Tibial nerve (tissue), 4 donors: ENCODE measurements at regions not wholly inside any gene's neighbourhood (a gene's known extent, or its start where the extent isn't known, plus 50 kb on each side); places are given as distances from the start of the nearest gene placed in this dataset.

Experiments
- DNase-seq, 2 donors: peaks; one replicate each; pipeline ENCODE4 v3.0.0-alpha.2; 2019; ENCODE audit warnings: low spot score in 2 of 2
- H3K27ac ChIP-seq, 4 donors: fragments of 200-600 bp; sonication (generic) in 3 of 4; one replicate each; pipeline ENCODE4 v1.5.1; 2017 to 2019; ENCODE audit warnings: mild to moderate bottlenecking in 1 of 4
- H3K27me3 ChIP-seq, 2 donors: fragments of 200-600 bp; sonication (generic) in 1 of 2; one replicate each; pipeline versions ENCODE4 v1.5.1 to v1.6.0; 2017 to 2019
- H3K36me3 ChIP-seq, 3 donors: fragments of 200-600 bp; sonication (generic); one replicate each; pipeline ENCODE4 v1.5.1; 2018 to 2019
- H3K4me1 ChIP-seq, 4 donors: fragments of 200-600 bp; sonication (generic) in 3 of 4; one replicate each; pipeline ENCODE4 v1.5.1; 2017 to 2019
- H3K4me3 ChIP-seq, 4 donors: fragments of 200-600 bp; sonication (generic) in 3 of 4; one replicate each; pipeline ENCODE4 v1.5.1; 2017 to 2019; ENCODE audit warnings: mild to moderate bottlenecking in 1 of 4, moderate library complexity in 1 of 4
- H3K9me3 ChIP-seq, 4 donors: fragments of 200-600 bp; sonication (generic) in 3 of 4; one replicate each; pipeline ENCODE4 v1.5.1; 2017 to 2019
- CTCF ChIP-seq, 5 experiments: fragments of 200-600 bp in 3 of 5; fragments of 450-650 bp in 2 of 5; sonication (generic) in 3 of 5; IDR thresholded peaks; one replicate each; pipeline ENCODE4 v1.5.1; 2016 to 2019; ENCODE audit warnings: antibody characterized with exemption in 5 of 5, mild to moderate bottlenecking in 3 of 5, moderate library complexity in 2 of 5
- EP300 ChIP-seq, 2 donors: sonication (generic); formaldehyde crosslinking; IDR thresholded peaks; one replicate each; pipeline ENCODE4 v1.6.1; 2017; ENCODE audit warnings: antibody characterized with exemption in 2 of 2, mild to moderate bottlenecking in 1 of 2
- POLR2A ChIP-seq, 2 donors: fragments of 450-650 bp; IDR thresholded peaks; one replicate each; pipeline ENCODE4 v1.6.1; 2017; ENCODE audit warnings: antibody characterized with exemption in 2 of 2, mild to moderate bottlenecking in 2 of 2, moderate library complexity in 2 of 2
- WGBS, 2 donors: methylation state at CpG; one replicate each; pipeline ENCODE4 v1.1.5; 2018; 5-methylcytosine and 5-hydroxymethylcytosine counted together

GRCh38 chr9:108674766-108675530, 180.8 kb downstream of the ACTL7B start:
- no peaks in the 10 kb centered on the region for H3K9me3 ChIP-seq
- WGBS, 2 donors = 86 to 88% methylated on average over 6 of the region's 6 CpGs
- TF ChIP-seq EP300 (IDR thresholded peaks at IDR 0.05) (no peak), CTCF (IDR thresholded peaks at IDR 0.05) (no peak), POLR2A (IDR thresholded peaks at IDR 0.05) (no peak)
- no peak overlapping the region for H3K4me3 ChIP-seq
- H3K27me3 ChIP-seq = no peaks in the 10 kb centered on the region
- no peak for DNase-seq
- no peaks in the 10 kb centered on the region for H3K36me3 ChIP-seq
- H3K4me1 ChIP-seq = no peaks in the 10 kb centered on the region
- H3K27ac ChIP-seq = no peak overlapping the region

GRCh38 chr9:108673386-108673785, 182.4 kb downstream of the ACTL7B start:
- no peak overlapping the region for H3K27ac ChIP-seq
- DNase-seq = no peak
- no peaks in the 10 kb centered on the region for H3K27me3 ChIP-seq
- WGBS, 2 donors = 73 to 78% methylated on average over 7 of the region's 7 CpGs
- TF ChIP-seq CTCF (IDR thresholded peaks at IDR 0.05) (no peak), POLR2A (IDR thresholded peaks at IDR 0.05) (no peak), EP300 (IDR thresholded peaks at IDR 0.05) (no peak)
- H3K4me3 ChIP-seq = no peak overlapping the region
- no peaks in the 10 kb centered on the region for H3K4me1 ChIP-seq
- H3K36me3 ChIP-seq = no peaks in the 10 kb centered on the region
- H3K9me3 ChIP-seq = no peaks in the 10 kb centered on the region

GRCh38 chr9:108672475-108673190, 183.2 kb downstream of the ACTL7B start:
- 91% methylated on average over 7 of the region's 7 CpGs for WGBS, 2 donors
- Histone ChIP-seq H3K27ac (no peak overlapping the region), H3K36me3 (no peaks in the 10 kb centered on the region), H3K4me1 (no peaks in the 10 kb centered on the region), H3K4me3 (no peak overlapping the region), H3K27me3 (no peaks in the 10 kb centered on the region), H3K9me3 (no peaks in the 10 kb centered on the region)
- no peak for TF ChIP-seq EP300 (IDR thresholded peaks at IDR 0.05)
- no peak for TF ChIP-seq POLR2A (IDR thresholded peaks at IDR 0.05)
- TF ChIP-seq CTCF (IDR thresholded peaks at IDR 0.05) = no peak
- DNase-seq = no peak

GRCh38 chr9:108671794-108672193, 184.0 kb downstream of the ACTL7B start:
- Histone ChIP-seq H3K4me3 (no peak overlapping the region), H3K36me3 (no peaks in the 10 kb centered on the region), H3K9me3 (no peaks in the 10 kb centered on the region), H3K4me1 (no peaks in the 10 kb centered on the region), H3K27me3 (no peaks in the 10 kb centered on the region), H3K27ac (no peak overlapping the region)
- 80 to 94% methylated on average over 4 of the region's 4 CpGs for WGBS, 2 donors
- TF ChIP-seq CTCF (IDR thresholded peaks at IDR 0.05) (no peak), POLR2A (IDR thresholded peaks at IDR 0.05) (no peak), EP300 (IDR thresholded peaks at IDR 0.05) (no peak)
- no peak for DNase-seq

- Histone ChIP-seq H3K27ac (no peak overlapping the region), H3K9me3 (no peaks in the 10 kb centered on the region), H3K4me3 (no peak overlapping the region), H3K4me1 (no peaks in the 10 kb centered on the region), H3K36me3 (no peaks in the 10 kb centered on the region), H3K27me3 (no peaks in the 10 kb centered on the region)
- TF ChIP-seq POLR2A (IDR thresholded peaks at IDR 0.05) (no peak), CTCF (IDR thresholded peaks at IDR 0.05) (no peak), EP300 (IDR thresholded peaks at IDR 0.05) (no peak)
- DNase-seq = no peak
- WGBS, 2 donors = 85 to 95% methylated on average over 5 of the region's 5 CpGs
These were observed 184.6 kb downstream of the ACTL7B start for GRCh38 chr9:108671176-108671575.
